IMR-90 (cell line): ENCODE measurements at regions not wholly inside any gene's neighbourhood (a gene's known extent, or its start where the extent isn't known, plus 50 kb on each side); places are given as distances from the start of the nearest gene placed in this dataset.
"Not testable (repeated sequence)": the region's sequence is repeated elsewhere in the genome, so short reads cannot be mapped to it uniquely, and the experiment has no call there.

Experiments
- ATAC-seq: fragments of 200-7000 bp; cut with Tn5 transposase; 2 replicates; pipeline ENCODE4 v1.9.1; 2020; ENCODE audit warnings: low read depth, mild to moderate bottlenecking, moderate library complexity
- BruUV-seq: library from RNA; stranded (reverse); fragments of 400-500 nt; replicated peaks from 2 replicates; lab custom pipeline; 2021; lab: Mats Ljungman, UMichigan
- CTCF ChIA-PET: fragments of 300-600 bp; formaldehyde crosslinking; extraction: SDS; loops from one replicate; lab custom pipeline; 2021; ENCODE audit warnings: antibody characterized with exemption; lab: Yijun Ruan, JAX
- POLR2A ChIA-PET: fragments of 300-600 bp; sonication (Branson Sonifier 250); formaldehyde crosslinking; loops from one replicate; lab custom pipeline; 2022; ENCODE audit warnings: antibody characterized with exemption; ENCODE audit not compliant: unreplicated experiment; lab: Charles Lee
- DNase-seq: peaks from one replicate; pipeline ENCODE4 v3.0.0; 2013
- H2AFZ ChIP-seq: replicated peaks from 2 replicates; pipeline ENCODE3; 2013; ENCODE audit warnings: low read length, mild to moderate bottlenecking; ENCODE audit not compliant: poor library complexity
- H2AK5ac ChIP-seq: 2 replicates; pipeline ENCODE4 v1.6.1; 2013; ENCODE audit warnings: low read depth, low read length, inconsistent platforms
- H2AK9ac ChIP-seq: replicated peaks from 2 replicates; pipeline ENCODE3; 2013; ENCODE audit warnings: mild to moderate bottlenecking, low read depth, low read length, moderate library complexity; ENCODE audit not compliant: poor library complexity
- H2BK120ac ChIP-seq: 2 replicates; pipeline ENCODE4 v1.6.1; 2013; ENCODE audit warnings: low read depth, low read length, inconsistent platforms
- H2BK15ac ChIP-seq: 3 replicates; pipeline ENCODE4 v1.6.1; 2013; ENCODE audit warnings: low read depth, low read length, inconsistent platforms
- H2BK20ac ChIP-seq: 2 replicates; pipeline ENCODE4 v1.6.1; 2013; ENCODE audit warnings: low read depth, mild to moderate bottlenecking, inconsistent platforms, low read length, moderate library complexity
- H2BK5ac ChIP-seq: 2 replicates; pipeline ENCODE4 v1.6.1; 2013; ENCODE audit warnings: mild to moderate bottlenecking, low read depth, low read length, inconsistent platforms; ENCODE audit not compliant: poor library complexity, severe bottlenecking
- H3K14ac ChIP-seq: replicated peaks from 2 replicates; pipeline ENCODE4 v1.6.1; 2013; ENCODE audit warnings: low read depth, low read length, inconsistent platforms
- H3K18ac ChIP-seq: 2 replicates; pipeline ENCODE4 v1.6.1; 2013; ENCODE audit warnings: low read depth, low read length, control low read depth
- H3K23ac ChIP-seq: 2 replicates; pipeline ENCODE4 v1.6.1; 2013; ENCODE audit warnings: low read depth, low read length, inconsistent platforms
- H3K27ac ChIP-seq: 2 replicates; pipeline ENCODE4 v1.5.1; 2013; ENCODE audit warnings: mild to moderate bottlenecking, control low read depth, low read length; ENCODE audit not compliant: insufficient read depth
- H3K27me3 ChIP-seq: 2 replicates; pipeline ENCODE4 v1.6.1; 2013; ENCODE audit warnings: low read length; ENCODE audit not compliant: control insufficient read depth, insufficient read depth
- H3K36me3 ChIP-seq: 2 replicates; pipeline ENCODE4 v1.6.1; 2013; ENCODE audit warnings: low read length, mixed read lengths; ENCODE audit not compliant: control insufficient read depth, insufficient read depth
- H3K4ac ChIP-seq: 2 replicates; pipeline ENCODE4 v1.6.1; 2013; ENCODE audit warnings: low read depth, low read length, inconsistent platforms
- H3K4me1 ChIP-seq: 2 replicates; pipeline ENCODE4 v1.6.1; 2013; ENCODE audit warnings: low read length, mixed read lengths; ENCODE audit not compliant: control insufficient read depth, insufficient read depth
- H3K4me2 ChIP-seq: 2 replicates; pipeline ENCODE4 v1.6.1; 2013; ENCODE audit warnings: low read depth, mild to moderate bottlenecking, control low read depth, low read length, moderate library complexity
- H3K4me3 ChIP-seq: 2 replicates; pipeline ENCODE4 v1.5.1; 2013; ENCODE audit warnings: low read depth, mild to moderate bottlenecking, control low read depth, low read length, moderate library complexity; ENCODE audit not compliant: insufficient read depth
- H3K56ac ChIP-seq: 2 replicates; pipeline ENCODE4 v1.6.1; 2013; ENCODE audit warnings: low read length, inconsistent platforms; ENCODE audit not compliant: insufficient read depth; ENCODE audit errors: extremely low read depth
- H3K79me1 ChIP-seq, 2 experiments: 2 replicates each; pipeline ENCODE4 v1.6.1; 2013; ENCODE audit warnings: low read length in 2 of 2, inconsistent platforms in 1 of 2, low read depth in 1 of 2
- H3K9ac ChIP-seq: 2 replicates; pipeline ENCODE4 v1.6.1; 2013; ENCODE audit warnings: low read depth, low read length, control low read depth
- H3K9me1 ChIP-seq: 2 replicates; pipeline ENCODE4 v1.6.1; 2013; ENCODE audit warnings: low read length, inconsistent platforms; ENCODE audit not compliant: insufficient read depth
- H3K9me3 ChIP-seq: 2 replicates; pipeline ENCODE4 v1.6.1; 2013; ENCODE audit warnings: low read length; ENCODE audit not compliant: control insufficient read depth, insufficient read depth
- H4K20me1 ChIP-seq: 2 replicates; pipeline ENCODE4 v1.6.1; 2013; ENCODE audit warnings: low read length, inconsistent platforms; ENCODE audit not compliant: insufficient read depth
- H4K5ac ChIP-seq: 2 replicates; pipeline ENCODE4 v1.6.1; 2013; ENCODE audit warnings: mild to moderate bottlenecking, low read depth, low read length, control low read depth
- H4K8ac ChIP-seq, 2 experiments: 2 replicates each; pipeline ENCODE4 v1.6.1; 2013; ENCODE audit warnings: low read depth in 2 of 2, low read length in 2 of 2, control low read depth in 1 of 2, inconsistent platforms in 1 of 2
- H4K91ac ChIP-seq: 2 replicates; pipeline ENCODE4 v1.6.1; 2013; ENCODE audit warnings: low read depth, low read length, inconsistent platforms; ENCODE audit not compliant: insufficient read depth
- CEBPB ChIP-seq: IDR thresholded peaks from 2 replicates; pipeline ENCODE4 v1.6.1; 2012; ENCODE audit warnings: low read depth, low read length, improper control_type of control experiment
- CHD1 ChIP-seq: IDR thresholded peaks from 2 replicates; pipeline ENCODE4 v1.6.1; 2012; ENCODE audit warnings: low read depth, low read length, improper control_type of control experiment
- MAZ ChIP-seq: IDR thresholded peaks from 2 replicates; pipeline ENCODE4 v1.6.1; 2012; ENCODE audit warnings: low read depth, mild to moderate bottlenecking, low read length, improper control_type of control experiment, moderate library complexity, borderline replicate concordance
- RCOR1 ChIP-seq: IDR thresholded peaks from 2 replicates; pipeline ENCODE4 v1.6.1; 2012; ENCODE audit warnings: mild to moderate bottlenecking, low read length, improper control_type of control experiment; ENCODE audit not compliant: insufficient replicate concordance
- RFX5 ChIP-seq: IDR thresholded peaks from 2 replicates; pipeline ENCODE4 v1.8.0; 2012; ENCODE audit warnings: low read depth, mild to moderate bottlenecking, low read length, moderate library complexity
- WGBS, 2 experiments: methylation state at CpG; one replicate each; pipeline versions ENCODE4 v1.1.5 to v1.1.7; 2013; ENCODE audit warnings: missing lambda C conversion rate in 2 of 2; ENCODE audit not compliant: insufficient read length in 1 of 2; ENCODE audit errors: extremely low coverage in 2 of 2; 5-methylcytosine and 5-hydroxymethylcytosine counted together
- dilution Hi-C: fragments of 300-500 bp; cut with HindIII; formaldehyde crosslinking; loops from one replicate; pipeline ENCODE4 v1.14.3; 2018; ENCODE audit warnings: low sequenced_read_pairs; ENCODE audit not compliant: unreplicated experiment
- in situ Hi-C: fragments of 300-500 bp; cut with MboI; formaldehyde crosslinking; loops from 3 replicates; pipeline ENCODE4 v1.14.3; 2019; ENCODE audit warnings: low sequenced_read_pairs, inconsistent platforms, mixed read lengths
- intact Hi-C: fragments of 100-400 bp; cut with micrococcal nuclease; formaldehyde crosslinking; loops from 2 replicates; pipeline ENCODE4 v1.10.0; 2022

- Histone ChIP-seq H2BK5ac (no peak overlapping the region), H4K8ac (no peak overlapping the region), H3K36me3 (no peaks in the 10 kb centered on the region), H3K23ac (no peak overlapping the region), H2AFZ (peak overlapping the region; percentile 43), H3K4me3 (no peak overlapping the region; the same call in 1 of the 2 replicates), H3K56ac (no peak overlapping the region), H4K20me1 (no peaks in the 10 kb centered on the region), H4K5ac (no peak overlapping the region), H3K79me1 (no peaks in the 10 kb centered on the region), H3K14ac (no peak overlapping the region), H3K18ac (no peak overlapping the region), H3K4me2 (no peak overlapping the region; the same call in 1 of the 2 replicates), H2BK20ac (no peak overlapping the region), H2AK5ac (no peak overlapping the region), H2BK15ac (no peak overlapping the region), H3K9me1 (no peaks in the 10 kb centered on the region), H2AK9ac (no peak overlapping the region), H3K4ac (no peak overlapping the region), H3K9ac (no peak overlapping the region), H2BK120ac (no peak overlapping the region), H3K27me3 (peaks cover 33% of the 10 kb centered on the region), H3K4me1 (no peaks in the 10 kb centered on the region), H4K91ac (no peak overlapping the region), H3K27ac (no peak overlapping the region), H3K9me3 (peaks cover 5% of the 10 kb centered on the region)
- intact Hi-C loops: no loop called here
- TF ChIP-seq CEBPB: no peak
- TF ChIP-seq RFX5: no peak
- no peak for TF ChIP-seq MAZ
- no peak for TF ChIP-seq RCOR1
- TF ChIP-seq CHD1: no peak
- in situ Hi-C loops: no loop called here
- 3% methylated on average over 31 of the region's 57 CpGs; no CpG with 5 or more reads in 1 of the 2 experiments for WGBS, 2 experiments
- dilution Hi-C loops: no loop called here
- BruUV-seq: no TSS peak
- DNase-seq (no peak), ATAC-seq (no peak)
- CTCF ChIA-PET: no interaction called here
- POLR2A ChIA-PET: no interaction called here
These were observed 50.5 kb upstream of the TUBA3D start for GRCh38 chr2:131425231-131425941.

GRCh38 chr2:131424605-131425114, 51.3 kb upstream of the TUBA3D start:
- H3K27me3 ChIP-seq: peaks cover 32% of the 10 kb centered on the region
- H3K14ac ChIP-seq, H2BK20ac ChIP-seq, H4K8ac ChIP-seq, CTCF ChIA-PET, H3K4me3 ChIP-seq, H2BK120ac ChIP-seq, H3K9me1 ChIP-seq, H4K20me1 ChIP-seq, H2BK5ac ChIP-seq, POLR2A ChIA-PET, H3K36me3 ChIP-seq, H3K4me1 ChIP-seq, H3K9ac ChIP-seq, H2AK5ac ChIP-seq, intact Hi-C loops, H3K27ac ChIP-seq, H3K23ac ChIP-seq, DNase-seq, H2AK9ac ChIP-seq, H3K4ac ChIP-seq, H3K56ac ChIP-seq, H4K5ac ChIP-seq, H2AFZ ChIP-seq, ATAC-seq, H3K79me1 ChIP-seq, BruUV-seq, H4K91ac ChIP-seq, H3K18ac ChIP-seq, H3K4me2 ChIP-seq, H3K9me3 ChIP-seq, H2BK15ac ChIP-seq, dilution Hi-C loops: not testable (repeated sequence)
- 57% methylated on average over 2 of the region's 50 CpGs; no CpG with 5 or more reads in 1 of the 2 experiments for WGBS, 2 experiments
- in situ Hi-C loops: loop anchor here (25.0 kb wide), 1 partner anchor 388 kb away; no protein-coding TSS in a partner anchor
